T-helper 9 cell (primary cell): ENCODE measurements at regions not wholly inside any gene's neighbourhood (a gene's known extent, or its start where the extent isn't known, plus 50 kb on each side); places are given as distances from the start of the nearest gene placed in this dataset.
"Not testable (repeated sequence)": the region's sequence is repeated elsewhere in the genome, so short reads cannot be mapped to it uniquely, and the experiment has no call there.

Experiments used
- DNase-seq: peaks from one replicate; pipeline ENCODE4 v3.0.0-alpha.2; 2020

- DNase-seq, result no peak
These were observed 257.1 kb downstream of the EFCAB11 start for GRCh38 chr14:89697281-89698060.

- DNase-seq, result no peak
These were observed 258.7 kb downstream of the EFCAB11 start for GRCh38 chr14:89695846-89696245.

- DNase-seq, result no peak
These were observed 264.4 kb downstream of the EFCAB11 start for GRCh38 chr14:89690139-89690538.

GRCh38 chr14:89689711-89690110 is 264.8 kb downstream of the EFCAB11 start:
- not testable (repeated sequence) for DNase-seq

GRCh38 chr14:89688507-89689211 is 265.9 kb downstream of the EFCAB11 start:
- DNase-seq, result no peak

- not testable (repeated sequence) for DNase-seq
These were observed 267.4 kb downstream of the EFCAB11 start for GRCh38 chr14:89687129-89687528.

- no peak for DNase-seq
These were observed 267.1 kb upstream of the FOXN3 start for GRCh38 chr14:89684139-89684538.

GRCh38 chr14:89681086-89682018 is 264.3 kb upstream of the FOXN3 start:
- no peak for DNase-seq

- no peak for DNase-seq
These were observed 263.1 kb upstream of the FOXN3 start for GRCh38 chr14:89680156-89680555.

GRCh38 chr14:89678768-89679167 is 261.7 kb upstream of the FOXN3 start:
- no peak for DNase-seq

- DNase-seq, result no peak
These were observed 258.6 kb upstream of the FOXN3 start for GRCh38 chr14:89675590-89675989.

- DNase-seq, result no peak
These were observed 257.9 kb upstream of the FOXN3 start for GRCh38 chr14:89674936-89675335.

- no peak for DNase-seq
These were observed 257.2 kb upstream of the FOXN3 start for GRCh38 chr14:89674240-89674639.

GRCh38 chr14:89673512-89674225 is 256.6 kb upstream of the FOXN3 start:
- DNase-seq, result no peak

- no peak for DNase-seq
These were observed 255.8 kb upstream of the FOXN3 start for GRCh38 chr14:89672636-89673511.

- no peak for DNase-seq
These were observed 252.2 kb upstream of the FOXN3 start for GRCh38 chr14:89669193-89669592.

GRCh38 chr14:89667983-89668382 is 250.9 kb upstream of the FOXN3 start:
- no peak for DNase-seq

GRCh38 chr14:89665300-89666081 is 248.5 kb upstream of the FOXN3 start:
- DNase-seq, result not testable (repeated sequence)

- DNase-seq, result no peak
These were observed 244.4 kb upstream of the FOXN3 start for GRCh38 chr14:89661392-89661791.

- DNase-seq, result not testable (repeated sequence)
These were observed 243.7 kb upstream of the FOXN3 start for GRCh38 chr14:89660625-89661233.
